GM12864 (cell line): ENCODE measurements at regions not wholly inside any gene's neighbourhood (a gene's known extent, or its start where the extent isn't known, plus 50 kb on each side); places are given as distances from the start of the nearest gene placed in this dataset.

Source experiments
- DNase-seq: peaks from one replicate; pipeline ENCODE4 v3.0.0-alpha.2; 2011; ENCODE audit warnings: low read depth
- H3K4me3 ChIP-seq: 2 replicates; pipeline ENCODE4 v1.5.1; 2011; ENCODE audit warnings: mild to moderate bottlenecking, low read depth, low read length, control low read depth
- TF ChIP-seq, protein P1 (sequence below): IDR thresholded peaks from 2 replicates; pipeline ENCODE4 v1.5.1; 2011; ENCODE audit warnings: low read depth, mild to moderate bottlenecking, moderate library complexity, low read length, control low read depth, inconsistent platforms; ENCODE audit errors: missing control alignments

GRCh38 chr20:23211164-23211563 is 125.0 kb upstream of the CD93 start:
- no peak overlapping the region for H3K4me3 ChIP-seq
- no peak for DNase-seq
- TF ChIP-seq, protein P1, sequence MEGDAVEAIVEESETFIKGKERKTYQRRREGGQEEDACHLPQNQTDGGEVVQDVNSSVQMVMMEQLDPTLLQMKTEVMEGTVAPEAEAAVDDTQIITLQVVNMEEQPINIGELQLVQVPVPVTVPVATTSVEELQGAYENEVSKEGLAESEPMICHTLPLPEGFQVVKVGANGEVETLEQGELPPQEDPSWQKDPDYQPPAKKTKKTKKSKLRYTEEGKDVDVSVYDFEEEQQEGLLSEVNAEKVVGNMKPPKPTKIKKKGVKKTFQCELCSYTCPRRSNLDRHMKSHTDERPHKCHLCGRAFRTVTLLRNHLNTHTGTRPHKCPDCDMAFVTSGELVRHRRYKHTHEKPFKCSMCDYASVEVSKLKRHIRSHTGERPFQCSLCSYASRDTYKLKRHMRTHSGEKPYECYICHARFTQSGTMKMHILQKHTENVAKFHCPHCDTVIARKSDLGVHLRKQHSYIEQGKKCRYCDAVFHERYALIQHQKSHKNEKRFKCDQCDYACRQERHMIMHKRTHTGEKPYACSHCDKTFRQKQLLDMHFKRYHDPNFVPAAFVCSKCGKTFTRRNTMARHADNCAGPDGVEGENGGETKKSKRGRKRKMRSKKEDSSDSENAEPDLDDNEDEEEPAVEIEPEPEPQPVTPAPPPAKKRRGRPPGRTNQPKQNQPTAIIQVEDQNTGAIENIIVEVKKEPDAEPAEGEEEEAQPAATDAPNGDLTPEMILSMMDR: no peak

GRCh38 chr20:23207826-23208540 is 121.9 kb upstream of the CD93 start:
- no peak for DNase-seq
- H3K4me3 ChIP-seq: no peak overlapping the region
- TF ChIP-seq, protein P1: no peak

DNA sequence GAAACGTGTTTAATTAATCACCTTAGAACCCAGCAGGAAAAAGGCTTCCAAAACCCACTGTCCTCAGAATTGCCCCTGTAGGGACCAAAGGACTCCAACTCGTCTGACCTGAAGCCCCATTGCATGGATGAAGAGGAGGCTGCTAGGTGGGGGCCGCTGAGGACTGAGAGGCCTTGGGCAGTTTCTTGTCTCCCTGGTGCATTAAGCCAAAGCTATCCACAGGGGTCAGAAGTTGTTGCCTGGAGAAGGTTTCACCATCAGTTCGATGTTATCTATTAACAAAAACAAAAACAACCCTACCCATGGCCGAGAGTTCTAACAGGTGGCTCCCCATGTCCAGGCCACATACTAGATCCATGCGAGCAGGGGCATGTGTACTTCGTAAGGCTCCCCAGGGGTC is 120.9 kb upstream of the CD93 start:
- H3K4me3 ChIP-seq: no peak overlapping the region
- no peak for DNase-seq
- TF ChIP-seq, protein P1: no peak

GRCh38 chr20:23206061-23206460 is 119.9 kb upstream of the CD93 start:
- DNase-seq: no peak
- TF ChIP-seq, protein P1: no peak

GRCh38 chr20:23205611-23206041 is 119.5 kb upstream of the CD93 start:
- no peak overlapping the region for H3K4me3 ChIP-seq
- DNase-seq: no peak
- TF ChIP-seq, protein P1: no peak

More at GRCh38 chr20:23206061-23206460, 119.9 kb upstream of the CD93 start:
- no peak overlapping the region for H3K4me3 ChIP-seq

- H3K4me3 ChIP-seq: no peak overlapping the region
- DNase-seq: no peak
- TF ChIP-seq, protein P1: no peak
These were observed 119.1 kb upstream of the CD93 start for GRCh38 chr20:23205211-23205610.
